ENCODE measurements at regions not wholly inside any gene's neighbourhood (a gene's known extent, or its start where the extent isn't known, plus 50 kb on each side); places are given as distances from the start of the nearest gene placed in this dataset.

- Histone ChIP-seq H3K4me1 (peaks cover 0 to 25% (median 11%) of the 10 kb centered on the region in 4 donors), H3K27ac (no peak overlapping the region), H3K4me3 (no peak overlapping the region)
These were observed 63.2 kb upstream of the KLF6 start for GRCh38 chr10:3848005-3848774.

GRCh38 chr10:3846736-3847135, 61.7 kb upstream of the KLF6 start:
- no peak overlapping the region for H3K27ac ChIP-seq
- TF ChIP-seq CTCF (IDR thresholded peaks at IDR 0.05): no peak
- H3K4me1 ChIP-seq: peaks cover 0 to 13% (median 2%) of the 10 kb centered on the region in 4 donors
- no peak overlapping the region for H3K4me3 ChIP-seq
- intact Hi-C loops (cut with DNase I; ENCODE audit: low total_unique reads): no loop called here
- H3K27me3 ChIP-seq: no peaks in the 10 kb centered on the region
- H3K36me3 ChIP-seq: no peaks in the 10 kb centered on the region
- no peak for DNase-seq
- no peaks in the 10 kb centered on the region for H3K9me3 ChIP-seq

More at GRCh38 chr10:3848005-3848774, 63.2 kb upstream of the KLF6 start:
- TF ChIP-seq CTCF (IDR thresholded peaks at IDR 0.05): no peak
- no peak for DNase-seq
- Histone ChIP-seq H3K9me3 (no peaks in the 10 kb centered on the region), H3K36me3 (no peaks in the 10 kb centered on the region), H3K27me3 (no peaks in the 10 kb centered on the region)
- intact Hi-C loops (cut with DNase I; ENCODE audit: low total_unique reads): no loop called here

- H3K9me3 ChIP-seq: no peaks in the 10 kb centered on the region
- H3K4me1 ChIP-seq: no peaks in the 10 kb centered on the region
- no peak for DNase-seq
- no peak overlapping the region for H3K4me3 ChIP-seq
- intact Hi-C loops (cut with DNase I; ENCODE audit: low total_unique reads): no loop called here
- no peaks in the 10 kb centered on the region for H3K27me3 ChIP-seq
- TF ChIP-seq CTCF (IDR thresholded peaks at IDR 0.05): no peak
- no peaks in the 10 kb centered on the region for H3K36me3 ChIP-seq
- no peak overlapping the region for H3K27ac ChIP-seq
These were observed 59.5 kb upstream of the KLF6 start for GRCh38 chr10:3844491-3845025.

GRCh38 chr10:3838460-3839437, 53.7 kb upstream of the KLF6 start:
- no peak for TF ChIP-seq CTCF (IDR thresholded peaks at IDR 0.05)
- Histone ChIP-seq H3K4me1 (no peaks in the 10 kb centered on the region), H3K27ac (no peak overlapping the region), H3K27me3 (no peaks in the 10 kb centered on the region), H3K9me3 (no peaks in the 10 kb centered on the region), H3K36me3 (no peaks in the 10 kb centered on the region), H3K4me3 (no peak overlapping the region)
- intact Hi-C loops (cut with DNase I; ENCODE audit: low total_unique reads): no loop called here
- no peak for DNase-seq

GRCh38 chr10:3837647-3838459, 52.8 kb upstream of the KLF6 start:
- TF ChIP-seq CTCF (IDR thresholded peaks at IDR 0.05): no peak
- Histone ChIP-seq H3K4me3 (no peak overlapping the region), H3K9me3 (no peaks in the 10 kb centered on the region), H3K27ac (no peak overlapping the region), H3K4me1 (no peaks in the 10 kb centered on the region), H3K36me3 (no peaks in the 10 kb centered on the region), H3K27me3 (no peaks in the 10 kb centered on the region)
- intact Hi-C loops (cut with DNase I; ENCODE audit: low total_unique reads): no loop called here
- DNase-seq: no peak
